GM08714 (cell line): ENCODE measurements at regions not wholly inside any gene's neighbourhood (a gene's known extent, or its start where the extent isn't known, plus 50 kb on each side); places are given as distances from the start of the nearest gene placed in this dataset.

ENCODE experiments used
- H3K4me3 ChIP-seq: fragments of 200-500 bp; sonication (Bioruptor generic); 2 replicates; pipeline ENCODE4 v1.5.1; 2014; ENCODE audit warnings: mild to moderate bottlenecking, low read length, inconsistent platforms
- ZNF274 ChIP-seq: IDR thresholded peaks from 2 replicates; pipeline ENCODE4 v1.6.1; 2012; ENCODE audit warnings: mild to moderate bottlenecking, low read depth, low read length

GRCh38 chr20:39670988-39671387 lies 708.8 kb downstream of the DHX35 start:
- no peak overlapping the region for H3K4me3 ChIP-seq
- no peak for TF ChIP-seq ZNF274

GRCh38 chr20:39669659-39670058 lies 707.5 kb downstream of the DHX35 start:
- TF ChIP-seq ZNF274, result no peak
- H3K4me3 ChIP-seq, result no peak overlapping the region

- H3K4me3 ChIP-seq, result no peak overlapping the region
- no peak for TF ChIP-seq ZNF274
Measured at GRCh38 chr20:39668038-39668437, 705.9 kb downstream of the DHX35 start.

- TF ChIP-seq ZNF274, result no peak
- no peak overlapping the region for H3K4me3 ChIP-seq
Measured at GRCh38 chr20:39661833-39662232, 699.7 kb downstream of the DHX35 start.

GRCh38 chr20:39660965-39661364 lies 698.8 kb downstream of the DHX35 start:
- TF ChIP-seq ZNF274, result no peak
- H3K4me3 ChIP-seq, result no peak overlapping the region

GRCh38 chr20:39660226-39660625 lies 698.1 kb downstream of the DHX35 start:
- TF ChIP-seq ZNF274, result no peak
- no peak overlapping the region for H3K4me3 ChIP-seq

GRCh38 chr20:39658662-39659409 lies 696.7 kb downstream of the DHX35 start:
- TF ChIP-seq ZNF274, result no peak
- no peak overlapping the region for H3K4me3 ChIP-seq

GRCh38 chr20:39654171-39654570 lies 692.0 kb downstream of the DHX35 start:
- no peak for TF ChIP-seq ZNF274
- H3K4me3 ChIP-seq, result no peak overlapping the region

- TF ChIP-seq ZNF274, result no peak
- H3K4me3 ChIP-seq, result no peak overlapping the region
Measured at GRCh38 chr20:39651645-39652325, 689.6 kb downstream of the DHX35 start.

GRCh38 chr20:39646874-39647413 lies 684.8 kb downstream of the DHX35 start:
- no peak for TF ChIP-seq ZNF274
- H3K4me3 ChIP-seq, result no peak overlapping the region

GRCh38 chr20:39645131-39645530 lies 683.0 kb downstream of the DHX35 start:
- TF ChIP-seq ZNF274, result no peak
- H3K4me3 ChIP-seq, result no peak overlapping the region

GRCh38 chr20:39643292-39643691 lies 681.1 kb downstream of the DHX35 start:
- no peak for TF ChIP-seq ZNF274

GRCh38 chr20:39641423-39641822 lies 679.3 kb downstream of the DHX35 start:
- TF ChIP-seq ZNF274, result no peak
- H3K4me3 ChIP-seq, result no peak overlapping the region

More at GRCh38 chr20:39643292-39643691, 681.1 kb downstream of the DHX35 start:
- no peak overlapping the region for H3K4me3 ChIP-seq

GRCh38 chr20:39640147-39640546 lies 678.0 kb downstream of the DHX35 start:
- TF ChIP-seq ZNF274, result no peak
- H3K4me3 ChIP-seq, result no peak overlapping the region

GRCh38 chr20:39638731-39639130 lies 676.6 kb downstream of the DHX35 start:
- no peak for TF ChIP-seq ZNF274
- H3K4me3 ChIP-seq, result no peak overlapping the region
